HG03095 (cell line): ENCODE measurements at regions not wholly inside any gene's neighbourhood (a gene's known extent, or its start where the extent isn't known, plus 50 kb on each side); places are given as distances from the start of the nearest gene placed in this dataset.

Experiments
- ATAC-seq: cut with Tn5 transposase; IDR thresholded peaks from one replicate; pipeline ENCODE4 v1.9.1; 2021; ENCODE audit warnings: moderate library complexity; ENCODE audit not compliant: unreplicated experiment

DNA sequence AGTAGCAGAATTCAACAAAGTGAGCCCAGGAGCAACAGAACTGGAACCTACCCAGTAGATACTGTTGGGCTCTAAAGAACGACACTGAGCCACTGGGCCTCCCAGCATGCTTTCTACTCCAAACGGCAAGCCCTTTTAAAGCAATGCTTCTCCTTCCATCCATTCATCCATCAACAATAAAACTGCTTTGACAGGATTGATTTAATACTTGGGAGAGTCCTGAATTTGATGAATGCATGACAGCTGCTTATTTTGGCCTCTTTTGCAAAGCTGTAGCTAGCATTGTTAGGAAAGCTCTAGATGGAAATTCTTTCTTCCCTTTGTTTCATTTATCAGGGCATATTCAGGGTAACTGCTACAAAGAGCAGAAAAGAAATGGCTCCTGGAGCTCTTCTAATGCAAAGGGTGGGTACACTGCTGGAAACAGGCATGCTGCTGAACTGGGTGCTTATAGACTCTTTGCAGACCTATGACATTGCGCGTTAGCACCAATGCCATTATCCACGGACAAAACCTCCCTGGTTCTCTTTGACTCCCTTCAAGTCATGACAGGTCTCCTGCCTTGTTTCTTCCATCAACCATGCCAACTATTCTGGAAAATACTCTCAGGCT lies 138.4 kb upstream of the HNRNPA3 start:
- ATAC-seq, result no peak

DNA sequence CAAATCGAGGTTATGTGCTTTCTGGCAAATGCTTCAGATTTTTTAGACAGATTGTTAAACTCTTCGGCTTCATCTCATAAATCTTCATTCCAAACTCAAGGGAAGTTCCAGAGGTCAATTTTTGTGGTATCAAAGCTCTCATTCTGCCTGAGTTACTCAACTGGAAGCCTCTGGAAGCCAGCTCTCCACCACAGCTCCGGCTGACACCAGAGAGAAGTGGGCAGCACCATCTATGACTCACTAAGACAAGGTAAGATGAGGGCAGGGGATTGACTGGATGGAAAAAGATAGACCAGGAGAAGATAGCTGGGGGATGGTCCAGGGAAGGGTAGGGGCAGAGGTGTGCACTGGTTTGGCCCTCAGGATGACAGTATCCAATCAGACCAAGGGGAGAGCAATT lies 137.3 kb upstream of the HNRNPA3 start:
- no peak for ATAC-seq

DNA sequence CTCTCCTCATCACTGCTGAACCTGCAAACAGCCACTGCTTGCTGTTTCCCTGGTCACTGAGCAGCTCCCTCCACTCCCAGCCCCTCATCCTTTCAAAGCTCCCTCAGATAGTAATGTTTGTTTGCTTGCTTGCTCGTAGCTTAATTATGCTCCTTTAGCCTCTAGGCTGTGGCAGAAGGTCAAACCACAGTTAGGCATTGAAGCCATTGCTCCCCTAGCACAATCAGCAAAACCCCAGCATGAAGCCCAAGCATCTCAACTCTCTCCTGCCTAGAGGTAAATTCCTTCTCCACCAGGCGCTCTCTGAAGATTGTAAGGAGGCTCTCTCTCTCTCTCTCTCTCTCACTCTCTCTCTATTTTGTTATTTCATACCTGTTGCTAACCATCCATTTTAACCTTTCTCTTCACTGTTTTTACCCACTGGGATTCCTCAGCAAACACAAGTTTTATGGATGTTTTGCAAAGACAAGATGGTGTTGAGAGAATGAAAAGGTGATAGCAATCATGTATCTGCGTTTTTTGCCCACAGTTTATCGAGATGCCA lies 135.9 kb upstream of the HNRNPA3 start:
- no peak for ATAC-seq

DNA sequence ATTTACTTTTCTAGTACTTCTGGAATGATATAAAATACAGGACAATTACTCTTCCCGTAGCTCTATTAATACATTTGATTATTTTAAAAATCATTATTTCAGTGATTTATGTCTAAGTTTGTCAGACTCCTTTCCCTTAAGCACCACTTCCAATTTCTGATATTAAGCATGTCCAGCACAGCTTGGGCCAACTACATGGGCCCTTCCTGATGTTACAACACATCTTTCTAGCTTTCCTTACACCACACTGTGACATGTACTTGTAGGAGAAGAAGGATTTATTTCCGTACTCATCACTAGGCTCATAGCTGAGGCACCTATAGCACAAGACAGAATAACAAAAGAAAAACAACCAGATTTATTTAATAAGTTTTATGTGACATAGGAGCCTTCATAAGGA lies 134.8 kb upstream of the HNRNPA3 start:
- ATAC-seq, result no peak

DNA sequence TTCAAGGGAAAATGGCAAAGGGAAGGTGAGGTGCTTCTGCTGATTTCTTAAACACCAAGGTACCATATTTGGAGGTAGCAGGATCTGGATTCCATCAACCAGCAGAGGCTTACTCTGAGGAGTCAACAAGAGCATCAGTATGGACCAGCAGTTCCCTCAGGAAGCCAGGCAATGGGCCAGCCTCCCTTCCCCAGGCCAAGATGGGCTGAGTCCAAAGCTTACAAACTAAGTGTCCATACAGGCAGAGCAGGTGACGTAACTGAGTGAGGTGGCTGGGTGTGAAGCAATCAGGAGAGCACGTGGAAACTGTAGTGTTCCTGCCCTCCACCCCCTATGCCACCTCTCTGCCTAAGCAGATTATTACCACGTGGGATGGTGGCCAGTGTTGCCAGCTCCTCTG lies 134.2 kb upstream of the HNRNPA3 start:
- ATAC-seq, result no peak

DNA sequence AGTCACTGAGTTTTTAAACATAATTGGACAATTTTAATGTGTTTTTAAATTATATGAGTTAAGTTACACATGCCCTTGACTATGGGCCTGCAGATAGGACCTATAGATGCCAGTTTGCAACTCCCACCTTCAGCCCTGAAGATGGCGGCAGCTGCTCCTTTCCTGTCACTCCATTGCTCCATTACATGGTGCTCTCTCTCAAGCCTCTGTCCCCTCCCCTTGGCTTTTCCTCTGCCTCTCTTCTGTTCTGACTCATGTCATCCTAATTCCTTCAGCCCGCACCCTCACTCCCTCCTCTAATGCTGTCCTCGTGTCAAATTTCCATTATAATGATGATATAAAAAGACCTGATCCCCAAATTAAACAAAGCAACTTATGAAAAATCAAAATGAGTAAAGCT lies 133.7 kb upstream of the HNRNPA3 start:
- no peak for ATAC-seq

DNA sequence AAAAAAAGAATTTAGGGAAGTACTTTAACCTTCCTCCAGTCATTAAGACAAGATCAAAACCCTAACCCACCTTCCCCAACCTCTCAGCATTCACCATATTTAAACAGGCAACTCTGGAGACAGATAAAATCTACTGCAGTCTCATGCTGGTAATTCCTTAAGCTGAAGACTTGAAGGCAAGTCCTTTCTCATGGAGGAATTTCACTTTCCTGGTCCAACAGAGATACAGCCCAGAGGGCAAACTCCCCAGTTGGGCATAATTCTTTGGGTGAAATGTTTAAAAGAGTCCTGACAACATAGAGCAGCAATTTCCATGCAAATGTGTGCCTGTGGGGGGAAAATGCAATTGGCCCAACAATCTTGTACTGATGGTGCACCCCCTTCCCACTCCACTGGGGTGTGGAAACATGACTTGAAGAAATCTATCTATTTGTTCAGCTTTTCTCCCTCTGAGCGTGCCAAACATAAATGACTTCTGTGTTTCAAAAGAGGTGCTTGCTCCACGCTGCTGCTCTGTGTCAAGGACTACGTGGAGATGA lies 131.8 kb upstream of the HNRNPA3 start:
- no peak for ATAC-seq

DNA sequence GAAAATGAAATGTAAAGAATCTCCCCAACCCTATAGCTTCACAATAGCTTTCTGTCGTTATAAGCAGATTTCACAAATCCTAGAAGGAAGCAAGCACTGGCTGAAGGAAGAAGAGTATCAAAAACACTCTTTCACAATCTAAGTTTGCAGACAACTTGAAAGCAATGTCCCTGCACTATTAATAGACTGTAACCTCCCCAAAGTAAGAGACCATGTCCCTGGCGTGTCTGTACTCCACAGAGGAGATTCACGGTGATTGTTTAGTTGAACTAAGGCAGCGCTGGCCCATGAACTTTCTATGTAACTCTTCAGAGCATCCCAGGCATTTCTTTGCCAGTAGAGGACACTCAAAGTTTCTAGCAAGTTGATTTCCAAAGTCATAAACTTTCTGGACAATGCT lies 128.0 kb upstream of the HNRNPA3 start:
- no peak for ATAC-seq

DNA sequence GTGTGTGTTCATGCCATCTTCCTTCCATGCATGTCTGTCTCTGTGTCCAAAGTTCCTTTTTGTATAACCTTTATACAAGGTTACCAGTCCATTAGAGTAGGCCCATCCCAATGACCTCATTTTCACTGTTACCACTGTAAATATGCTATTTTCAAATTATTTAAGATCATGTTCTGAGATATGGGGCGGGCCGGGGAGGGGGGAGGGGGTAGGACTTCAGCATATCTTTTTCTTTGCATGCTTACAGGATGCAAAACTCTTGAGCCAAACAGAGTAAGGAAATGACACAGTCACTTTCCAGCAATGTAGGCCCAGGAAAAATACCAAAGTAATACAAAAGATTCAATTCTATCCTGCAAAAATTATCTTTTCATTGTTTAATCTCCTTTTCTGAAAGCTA lies 124.1 kb upstream of the HNRNPA3 start:
- ATAC-seq, result no peak

DNA sequence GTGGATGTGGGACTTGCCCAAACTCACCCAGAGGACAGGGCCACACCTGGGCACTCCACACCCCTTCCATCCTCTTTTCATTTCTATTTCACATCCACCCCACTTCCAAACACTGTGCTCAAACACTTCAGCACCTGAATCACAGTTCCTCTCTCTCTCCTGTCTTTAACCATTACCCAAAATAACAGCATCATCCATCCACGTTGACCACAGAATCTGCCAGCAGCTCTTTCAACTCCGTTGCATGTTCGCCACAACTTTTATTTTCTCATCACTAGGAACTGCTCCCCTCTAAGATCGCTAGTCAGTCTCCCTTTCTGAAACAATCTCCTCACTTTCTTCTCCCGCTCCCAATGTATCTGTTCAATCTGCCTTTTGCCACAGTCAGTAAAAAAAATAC lies 121.6 kb upstream of the HNRNPA3 start:
- ATAC-seq, result no peak

DNA sequence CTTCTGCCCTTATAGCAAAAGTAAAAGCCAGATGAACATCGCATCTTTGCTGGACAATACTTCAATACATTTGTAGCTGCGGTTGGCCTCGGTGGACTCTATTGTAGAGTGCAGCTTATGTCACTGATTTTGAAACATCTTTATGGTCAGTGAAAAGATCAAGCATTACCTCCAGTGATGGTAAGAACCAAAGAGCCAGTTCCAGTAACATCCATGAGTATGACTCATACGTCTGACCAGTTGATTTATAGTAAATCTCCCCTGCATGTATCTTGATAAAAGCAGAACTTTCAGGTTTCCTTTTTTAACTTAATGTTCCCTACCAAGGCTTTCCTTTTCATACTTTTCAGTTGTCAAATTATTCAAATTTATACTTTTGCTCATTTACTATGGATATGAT lies 119.2 kb upstream of the HNRNPA3 start:
- no peak for ATAC-seq

DNA sequence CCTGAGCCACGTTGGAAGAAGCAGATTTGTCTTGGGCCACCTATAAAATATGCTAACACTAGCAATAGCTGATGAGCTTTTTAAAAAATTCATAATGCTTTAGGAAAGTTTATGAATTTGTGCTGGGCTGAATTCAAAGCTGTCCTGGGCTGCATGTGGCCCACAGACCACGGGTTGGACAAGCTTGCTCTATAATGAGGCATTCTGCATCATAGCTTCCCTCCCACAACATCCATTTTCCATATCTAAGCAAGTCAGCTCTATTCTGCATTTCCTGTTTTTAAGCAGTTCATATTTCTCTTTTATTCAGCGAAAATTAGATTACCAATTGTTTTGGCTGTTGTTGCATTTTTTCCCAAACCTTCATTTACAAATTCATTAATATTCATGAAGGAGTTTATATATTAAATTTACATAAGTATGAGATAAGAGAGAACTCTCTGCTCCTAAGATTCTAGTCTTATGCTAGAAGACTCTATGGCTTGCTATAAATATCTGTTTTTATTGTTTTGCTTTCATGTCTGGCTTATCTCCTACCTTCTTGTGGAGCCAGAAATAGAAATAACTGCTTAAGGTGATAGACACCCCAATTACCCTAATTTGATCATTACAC lies 114.5 kb upstream of the HNRNPA3 start:
- no peak for ATAC-seq

DNA sequence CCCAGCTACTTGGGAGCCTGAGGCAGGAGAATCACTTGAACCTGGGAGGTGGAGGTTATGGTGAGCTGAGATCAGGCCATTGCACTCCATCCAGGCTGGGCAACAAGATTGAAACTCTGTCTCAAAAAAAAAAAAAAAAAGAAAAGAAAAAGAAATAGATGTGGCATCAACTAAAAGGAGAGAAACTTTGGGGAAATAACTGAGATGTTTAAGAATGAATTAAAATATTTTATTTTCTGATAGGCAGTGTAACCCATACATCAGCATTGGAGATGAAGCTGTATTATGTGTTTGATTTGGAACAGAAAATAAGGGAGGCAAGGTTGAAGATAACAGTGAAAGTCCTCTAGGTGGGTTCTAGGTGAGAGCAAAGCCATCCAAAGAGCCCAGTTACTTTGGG lies 110.7 kb upstream of the HNRNPA3 start:
- ATAC-seq, result no peak

DNA sequence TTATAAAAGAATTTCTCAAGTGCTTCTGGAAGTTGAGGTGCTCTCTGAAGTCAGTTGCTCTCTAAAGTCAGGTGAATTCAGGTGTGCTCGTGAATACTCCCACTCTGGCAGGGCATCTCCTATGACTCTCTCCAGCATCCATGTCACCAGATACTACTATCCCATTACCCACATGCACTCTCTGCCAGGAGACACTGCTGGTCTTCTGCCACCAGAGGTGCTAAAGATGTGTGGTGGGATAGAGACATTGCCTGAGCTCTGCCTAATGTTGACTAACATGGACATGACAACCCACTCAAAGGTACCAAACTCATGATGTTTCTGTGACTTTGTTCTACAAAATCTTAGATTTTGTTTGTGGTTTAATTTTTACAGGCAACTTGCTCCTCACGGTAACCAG lies 106.4 kb upstream of the HNRNPA3 start:
- no peak for ATAC-seq

DNA sequence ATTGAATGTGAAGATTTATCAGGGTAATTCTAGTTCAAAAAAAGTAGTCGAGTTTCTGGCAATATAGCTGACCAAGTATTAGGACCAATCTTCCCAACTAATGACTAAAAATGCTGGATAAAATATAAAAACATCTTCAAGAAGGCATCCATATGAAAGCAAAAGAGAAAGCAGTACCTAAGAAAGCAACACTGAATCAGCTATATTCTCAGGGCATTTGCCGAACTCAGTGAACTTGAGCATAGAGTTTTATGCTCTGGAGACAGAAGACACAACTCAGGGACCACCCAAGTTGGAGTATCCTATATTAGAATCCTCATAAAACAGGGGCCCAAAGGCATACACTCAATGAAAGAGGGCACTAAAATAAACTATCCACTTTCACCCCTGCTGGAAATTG lies 103.7 kb upstream of the HNRNPA3 start:
- ATAC-seq, result no peak

DNA sequence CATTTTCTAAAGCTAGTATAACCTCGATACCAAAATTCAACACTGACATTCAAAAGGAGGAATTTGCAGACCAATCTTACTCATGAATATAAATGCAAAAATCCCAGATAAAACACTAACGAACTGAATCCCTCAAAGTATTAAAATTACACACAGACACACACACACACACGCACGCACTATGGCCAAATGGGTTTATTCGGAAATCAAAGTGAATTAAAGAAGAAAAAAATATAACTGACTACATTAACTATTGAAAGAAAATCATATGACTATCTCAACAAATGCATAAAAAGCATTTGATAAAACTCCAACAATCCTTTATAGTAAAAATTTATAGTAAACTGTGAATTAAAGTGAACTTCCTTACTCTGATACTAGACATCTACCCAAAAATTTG lies 97.9 kb upstream of the HNRNPA3 start:
- ATAC-seq, result no peak

DNA sequence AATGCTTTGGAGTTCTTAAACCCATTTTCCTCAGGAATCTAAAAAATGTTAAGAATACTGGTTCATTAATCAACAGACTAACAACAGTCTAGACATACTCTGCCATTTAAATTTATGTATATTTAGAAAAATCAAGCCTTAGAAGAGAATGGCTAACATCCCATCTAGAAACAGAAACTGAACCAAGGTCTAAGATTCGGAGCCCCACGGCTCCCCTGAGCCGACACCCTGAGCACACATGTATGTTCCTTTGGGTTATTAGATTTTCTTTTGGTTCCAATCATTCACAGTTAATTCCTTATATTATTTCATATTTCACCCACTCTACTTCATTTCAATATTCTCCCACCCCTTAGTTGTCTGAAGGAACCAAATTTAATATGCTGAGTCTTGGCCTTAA lies 94.8 kb upstream of the HNRNPA3 start:
- ATAC-seq, result no peak

DNA sequence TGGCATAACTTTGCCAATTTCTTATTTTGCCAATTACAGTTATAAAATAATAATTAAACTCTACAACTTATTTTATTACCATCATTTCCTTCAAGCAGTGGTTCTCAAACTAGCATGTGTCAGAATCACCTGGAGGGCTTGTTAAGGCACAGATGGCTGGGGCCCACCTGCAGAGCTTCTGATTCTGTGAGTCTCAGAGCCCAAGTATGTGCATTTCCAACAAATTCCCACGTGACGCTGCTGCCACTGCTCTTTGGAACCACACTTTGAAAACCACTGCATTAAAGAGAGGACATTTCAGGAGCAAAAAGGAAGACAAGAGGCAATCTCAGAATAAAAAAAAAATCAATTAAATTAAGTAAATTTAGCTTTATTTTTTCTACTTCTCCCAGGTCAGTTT lies 94.0 kb upstream of the HNRNPA3 start:
- ATAC-seq, result no peak

DNA sequence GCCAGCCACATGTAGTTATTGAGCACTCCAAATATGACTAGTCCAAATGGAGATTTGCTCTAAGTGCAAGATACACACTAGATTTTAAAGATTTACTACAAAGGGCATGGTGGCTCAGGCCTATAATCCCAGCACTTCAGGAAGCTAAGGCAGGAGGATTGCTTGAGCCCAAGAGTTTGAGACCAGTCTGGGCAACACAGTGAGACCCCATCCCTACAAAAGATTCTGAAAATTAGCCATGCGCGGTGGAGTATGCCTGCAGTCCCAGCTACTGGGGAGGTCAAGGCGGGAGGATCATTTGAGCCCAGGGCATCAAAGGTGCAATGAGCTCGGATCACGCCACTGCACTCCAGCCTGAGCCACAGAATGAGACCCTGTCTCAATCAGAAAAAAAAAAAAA lies 93.5 kb upstream of the HNRNPA3 start:
- ATAC-seq, result no peak

DNA sequence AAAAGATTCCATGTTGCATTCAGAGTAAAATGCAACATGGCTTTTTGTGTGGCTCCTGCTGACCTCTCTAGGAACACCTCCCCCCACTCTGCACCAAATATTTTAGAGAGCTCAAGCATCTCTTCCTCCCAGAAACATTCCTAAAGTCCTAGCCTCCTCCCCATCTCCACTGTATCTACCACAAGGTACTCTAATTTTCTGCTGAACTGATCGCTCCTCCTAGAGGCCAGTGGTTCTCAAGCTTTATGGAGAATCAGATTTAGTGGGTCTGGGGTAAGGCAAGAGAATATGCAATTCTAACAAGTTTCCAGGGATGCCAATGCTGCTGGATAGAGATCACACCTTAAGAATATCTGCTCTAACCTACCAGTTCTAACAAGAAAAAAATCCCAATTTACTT lies 89.5 kb upstream of the HNRNPA3 start:
- no peak for ATAC-seq

DNA sequence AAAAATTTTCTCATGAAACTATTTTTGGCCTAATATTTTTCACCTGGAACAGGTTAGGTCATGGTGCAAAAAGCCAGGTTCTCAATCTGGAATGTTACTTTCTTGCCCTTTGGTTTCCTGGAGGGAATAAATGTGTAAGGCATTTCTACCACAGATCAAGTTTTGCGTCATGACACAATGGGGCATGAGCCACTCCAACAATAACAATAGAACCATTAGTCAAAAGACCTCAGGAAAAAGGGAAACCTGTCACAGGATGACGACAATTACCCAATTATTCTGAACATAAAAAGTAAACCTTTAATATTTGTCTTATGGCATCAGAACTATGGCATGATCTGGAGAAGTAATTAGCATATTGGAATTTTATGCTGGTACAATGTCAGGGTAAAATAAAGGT lies 88.2 kb upstream of the HNRNPA3 start:
- no peak for ATAC-seq

DNA sequence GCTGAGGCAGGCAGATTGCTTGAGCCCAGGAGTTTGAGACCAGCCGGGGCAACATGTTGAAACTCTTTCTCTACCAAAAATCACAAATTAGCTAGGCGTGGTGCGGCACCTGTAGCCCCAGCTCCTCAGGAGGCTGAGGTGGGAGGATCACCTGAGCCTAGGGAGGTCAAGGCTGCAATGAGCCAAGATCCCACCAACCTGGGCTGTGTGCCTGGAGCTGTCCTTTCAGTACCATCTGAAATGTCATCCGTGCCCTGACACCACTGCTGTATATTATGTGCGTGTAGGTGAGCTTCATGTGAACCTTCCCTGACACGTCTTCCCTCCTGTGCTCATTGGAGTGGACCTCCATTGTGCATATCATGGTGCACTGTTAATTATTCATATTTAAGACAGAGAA lies 84.8 kb upstream of the HNRNPA3 start:
- ATAC-seq, result no peak

DNA sequence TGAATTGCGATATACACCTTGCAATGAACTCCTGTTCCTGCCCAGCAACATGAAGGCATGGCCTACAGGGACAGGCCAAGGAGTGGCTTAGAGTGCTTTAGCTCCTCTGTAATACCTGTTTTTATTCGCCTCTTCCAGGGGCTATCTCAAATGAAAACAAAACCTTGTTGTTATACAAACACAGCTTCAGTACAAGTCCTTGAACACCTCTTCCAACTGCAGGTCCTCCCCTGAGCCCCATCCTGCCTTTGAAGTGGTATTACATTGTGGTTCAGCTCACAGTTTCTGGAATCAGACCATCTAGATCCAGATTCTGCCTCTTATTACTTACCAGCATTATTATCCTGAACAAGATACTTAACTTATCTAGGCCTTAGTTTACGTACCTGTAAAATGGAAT lies 83.0 kb upstream of the HNRNPA3 start:
- no peak for ATAC-seq
